GM12892 (cell line): ENCODE measurements at regions not wholly inside any gene's neighbourhood (a gene's known extent, or its start where the extent isn't known, plus 50 kb on each side); places are given as distances from the start of the nearest gene placed in this dataset.

Experiments used
- POLR2A ChIP-seq: IDR thresholded peaks from 2 replicates; pipeline ENCODE4 v1.6.1; 2011; ENCODE audit warnings: low read depth, low read length, control low read depth
- POLR2AphosphoS5 ChIP-seq: IDR thresholded peaks from 2 replicates; pipeline ENCODE4 v1.6.1; 2011; ENCODE audit warnings: low read depth, low read length, control low read depth

DNA sequence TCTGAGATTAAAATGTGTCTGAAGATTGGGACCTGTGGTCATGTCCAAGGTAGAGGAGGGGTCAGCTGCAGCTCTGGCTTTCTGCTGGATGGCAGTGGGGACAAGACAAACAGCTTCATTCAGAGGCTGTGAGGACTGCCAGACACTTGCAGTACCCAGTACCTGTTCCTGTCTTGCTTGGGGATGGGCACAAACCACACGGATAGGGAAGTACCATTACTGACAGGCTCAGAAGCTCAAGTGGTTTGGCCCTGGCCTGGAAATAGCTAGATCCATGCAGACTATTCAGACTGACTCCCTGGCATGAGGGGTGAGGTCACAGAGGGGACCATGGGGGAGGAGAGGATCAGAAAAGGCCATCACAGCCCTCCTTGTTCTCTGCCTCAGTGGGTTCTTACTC is 56.0 kb upstream of the COMTD1 start:
- TF ChIP-seq POLR2A (no peak), POLR2AphosphoS5 (no peak)
